ENCODE measurements at regions not wholly inside any gene's neighbourhood (a gene's known extent, or its start where the extent isn't known, plus 50 kb on each side); places are given as distances from the start of the nearest gene placed in this dataset.
"Not testable (repeated sequence)": the region's sequence is repeated elsewhere in the genome, so short reads cannot be mapped to it uniquely, and the experiment has no call there.

DNA sequence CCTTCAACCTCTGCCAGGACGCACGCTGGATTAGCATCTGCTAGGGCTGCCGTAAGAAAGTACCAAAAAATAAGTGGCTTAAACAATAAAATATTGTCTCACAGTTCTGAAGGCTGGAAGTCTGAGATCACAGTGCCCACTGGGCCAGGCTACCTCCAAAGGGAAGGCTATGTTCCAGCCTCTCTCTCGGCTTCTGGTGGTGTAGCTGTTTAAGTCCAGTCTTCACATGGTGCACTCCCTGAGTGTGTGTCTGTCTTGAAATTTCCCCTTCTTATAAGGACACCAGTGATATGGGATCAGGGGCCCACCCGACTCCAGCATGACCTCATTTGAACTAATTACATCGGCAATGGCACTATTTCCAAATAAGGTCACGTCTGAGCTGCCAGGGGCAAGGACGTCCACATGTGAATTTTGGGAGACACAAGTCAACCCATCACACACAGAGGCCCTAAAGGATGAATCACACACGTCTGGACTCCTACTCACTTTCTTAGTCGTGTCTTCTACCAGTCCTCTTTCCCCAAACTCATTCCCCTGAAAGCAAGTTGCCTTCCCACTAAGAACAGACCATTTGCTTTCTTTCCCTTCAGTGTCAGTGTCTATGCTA is 359.4 kb downstream of the BCL2L11 start:
- TF ChIP-seq, protein P1, sequence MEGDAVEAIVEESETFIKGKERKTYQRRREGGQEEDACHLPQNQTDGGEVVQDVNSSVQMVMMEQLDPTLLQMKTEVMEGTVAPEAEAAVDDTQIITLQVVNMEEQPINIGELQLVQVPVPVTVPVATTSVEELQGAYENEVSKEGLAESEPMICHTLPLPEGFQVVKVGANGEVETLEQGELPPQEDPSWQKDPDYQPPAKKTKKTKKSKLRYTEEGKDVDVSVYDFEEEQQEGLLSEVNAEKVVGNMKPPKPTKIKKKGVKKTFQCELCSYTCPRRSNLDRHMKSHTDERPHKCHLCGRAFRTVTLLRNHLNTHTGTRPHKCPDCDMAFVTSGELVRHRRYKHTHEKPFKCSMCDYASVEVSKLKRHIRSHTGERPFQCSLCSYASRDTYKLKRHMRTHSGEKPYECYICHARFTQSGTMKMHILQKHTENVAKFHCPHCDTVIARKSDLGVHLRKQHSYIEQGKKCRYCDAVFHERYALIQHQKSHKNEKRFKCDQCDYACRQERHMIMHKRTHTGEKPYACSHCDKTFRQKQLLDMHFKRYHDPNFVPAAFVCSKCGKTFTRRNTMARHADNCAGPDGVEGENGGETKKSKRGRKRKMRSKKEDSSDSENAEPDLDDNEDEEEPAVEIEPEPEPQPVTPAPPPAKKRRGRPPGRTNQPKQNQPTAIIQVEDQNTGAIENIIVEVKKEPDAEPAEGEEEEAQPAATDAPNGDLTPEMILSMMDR (IDR thresholded peaks at IDR 0.05): not testable (repeated sequence)
- not testable (repeated sequence) for TF ChIP-seq POLR2A (IDR thresholded peaks at IDR 0.05)

Data from stomach (tissue), 4 donors.